IMR-90 (cell line): ENCODE measurements at regions not wholly inside any gene's neighbourhood (a gene's known extent, or its start where the extent isn't known, plus 50 kb on each side); places are given as distances from the start of the nearest gene placed in this dataset.
A peak's percentile ranks its signal among the peaks of the same experiment; 100 is the strongest.

ENCODE experiments used
- ATAC-seq: fragments of 200-7000 bp; cut with Tn5 transposase; 2 replicates; pipeline ENCODE4 v1.9.1; 2020; ENCODE audit warnings: low read depth, mild to moderate bottlenecking, moderate library complexity
- BruUV-seq: library from RNA; stranded (reverse); fragments of 400-500 nt; replicated peaks from 2 replicates; lab custom pipeline; 2021; lab: Mats Ljungman, UMichigan
- CTCF ChIA-PET: fragments of 300-600 bp; formaldehyde crosslinking; extraction: SDS; loops from one replicate; lab custom pipeline; 2021; ENCODE audit warnings: antibody characterized with exemption; lab: Yijun Ruan, JAX
- POLR2A ChIA-PET: fragments of 300-600 bp; sonication (Branson Sonifier 250); formaldehyde crosslinking; loops from one replicate; lab custom pipeline; 2022; ENCODE audit warnings: antibody characterized with exemption; ENCODE audit not compliant: unreplicated experiment; lab: Charles Lee
- DNase-seq: peaks from one replicate; pipeline ENCODE4 v3.0.0; 2013
- H2AFZ ChIP-seq: replicated peaks from 2 replicates; pipeline ENCODE3; 2013; ENCODE audit warnings: low read length, mild to moderate bottlenecking; ENCODE audit not compliant: poor library complexity
- H2AK5ac ChIP-seq: 2 replicates; pipeline ENCODE4 v1.6.1; 2013; ENCODE audit warnings: low read depth, low read length, inconsistent platforms
- H2AK9ac ChIP-seq: replicated peaks from 2 replicates; pipeline ENCODE3; 2013; ENCODE audit warnings: mild to moderate bottlenecking, low read depth, low read length, moderate library complexity; ENCODE audit not compliant: poor library complexity
- H2BK120ac ChIP-seq: 2 replicates; pipeline ENCODE4 v1.6.1; 2013; ENCODE audit warnings: low read depth, low read length, inconsistent platforms
- H2BK15ac ChIP-seq: 3 replicates; pipeline ENCODE4 v1.6.1; 2013; ENCODE audit warnings: low read depth, low read length, inconsistent platforms
- H2BK20ac ChIP-seq: 2 replicates; pipeline ENCODE4 v1.6.1; 2013; ENCODE audit warnings: low read depth, mild to moderate bottlenecking, inconsistent platforms, low read length, moderate library complexity
- H2BK5ac ChIP-seq: 2 replicates; pipeline ENCODE4 v1.6.1; 2013; ENCODE audit warnings: mild to moderate bottlenecking, low read depth, low read length, inconsistent platforms; ENCODE audit not compliant: poor library complexity, severe bottlenecking
- H3K14ac ChIP-seq: replicated peaks from 2 replicates; pipeline ENCODE4 v1.6.1; 2013; ENCODE audit warnings: low read depth, low read length, inconsistent platforms
- H3K18ac ChIP-seq: 2 replicates; pipeline ENCODE4 v1.6.1; 2013; ENCODE audit warnings: low read depth, low read length, control low read depth
- H3K23ac ChIP-seq: 2 replicates; pipeline ENCODE4 v1.6.1; 2013; ENCODE audit warnings: low read depth, low read length, inconsistent platforms
- H3K27ac ChIP-seq: 2 replicates; pipeline ENCODE4 v1.5.1; 2013; ENCODE audit warnings: mild to moderate bottlenecking, control low read depth, low read length; ENCODE audit not compliant: insufficient read depth
- H3K27me3 ChIP-seq: 2 replicates; pipeline ENCODE4 v1.6.1; 2013; ENCODE audit warnings: low read length; ENCODE audit not compliant: control insufficient read depth, insufficient read depth
- H3K36me3 ChIP-seq: 2 replicates; pipeline ENCODE4 v1.6.1; 2013; ENCODE audit warnings: low read length, mixed read lengths; ENCODE audit not compliant: control insufficient read depth, insufficient read depth
- H3K4ac ChIP-seq: 2 replicates; pipeline ENCODE4 v1.6.1; 2013; ENCODE audit warnings: low read depth, low read length, inconsistent platforms
- H3K4me1 ChIP-seq: 2 replicates; pipeline ENCODE4 v1.6.1; 2013; ENCODE audit warnings: low read length, mixed read lengths; ENCODE audit not compliant: control insufficient read depth, insufficient read depth
- H3K4me2 ChIP-seq: 2 replicates; pipeline ENCODE4 v1.6.1; 2013; ENCODE audit warnings: low read depth, mild to moderate bottlenecking, control low read depth, low read length, moderate library complexity
- H3K4me3 ChIP-seq: 2 replicates; pipeline ENCODE4 v1.5.1; 2013; ENCODE audit warnings: low read depth, mild to moderate bottlenecking, control low read depth, low read length, moderate library complexity; ENCODE audit not compliant: insufficient read depth
- H3K56ac ChIP-seq: 2 replicates; pipeline ENCODE4 v1.6.1; 2013; ENCODE audit warnings: low read length, inconsistent platforms; ENCODE audit not compliant: insufficient read depth; ENCODE audit errors: extremely low read depth
- H3K79me1 ChIP-seq, 2 experiments: 2 replicates each; pipeline ENCODE4 v1.6.1; 2013; ENCODE audit warnings: low read length in 2 of 2, inconsistent platforms in 1 of 2, low read depth in 1 of 2
- H3K9ac ChIP-seq: 2 replicates; pipeline ENCODE4 v1.6.1; 2013; ENCODE audit warnings: low read depth, low read length, control low read depth
- H3K9me1 ChIP-seq: 2 replicates; pipeline ENCODE4 v1.6.1; 2013; ENCODE audit warnings: low read length, inconsistent platforms; ENCODE audit not compliant: insufficient read depth
- H3K9me3 ChIP-seq: 2 replicates; pipeline ENCODE4 v1.6.1; 2013; ENCODE audit warnings: low read length; ENCODE audit not compliant: control insufficient read depth, insufficient read depth
- H4K20me1 ChIP-seq: 2 replicates; pipeline ENCODE4 v1.6.1; 2013; ENCODE audit warnings: low read length, inconsistent platforms; ENCODE audit not compliant: insufficient read depth
- H4K5ac ChIP-seq: 2 replicates; pipeline ENCODE4 v1.6.1; 2013; ENCODE audit warnings: mild to moderate bottlenecking, low read depth, low read length, control low read depth
- H4K8ac ChIP-seq, 2 experiments: 2 replicates each; pipeline ENCODE4 v1.6.1; 2013; ENCODE audit warnings: low read depth in 2 of 2, low read length in 2 of 2, control low read depth in 1 of 2, inconsistent platforms in 1 of 2
- H4K91ac ChIP-seq: 2 replicates; pipeline ENCODE4 v1.6.1; 2013; ENCODE audit warnings: low read depth, low read length, inconsistent platforms; ENCODE audit not compliant: insufficient read depth
- CEBPB ChIP-seq: IDR thresholded peaks from 2 replicates; pipeline ENCODE4 v1.6.1; 2012; ENCODE audit warnings: low read depth, low read length, improper control_type of control experiment
- RAD21 ChIP-seq: IDR thresholded peaks from 2 replicates; pipeline ENCODE4 v1.6.1; 2012; ENCODE audit warnings: low read length, improper control_type of control experiment
- WGBS, 2 experiments: methylation state at CpG; one replicate each; pipeline versions ENCODE4 v1.1.5 to v1.1.7; 2013; ENCODE audit warnings: missing lambda C conversion rate in 2 of 2; ENCODE audit not compliant: insufficient read length in 1 of 2; ENCODE audit errors: extremely low coverage in 2 of 2; 5-methylcytosine and 5-hydroxymethylcytosine counted together
- dilution Hi-C: fragments of 300-500 bp; cut with HindIII; formaldehyde crosslinking; loops from one replicate; pipeline ENCODE4 v1.14.3; 2018; ENCODE audit warnings: low sequenced_read_pairs; ENCODE audit not compliant: unreplicated experiment
- in situ Hi-C: fragments of 300-500 bp; cut with MboI; formaldehyde crosslinking; loops from 3 replicates; pipeline ENCODE4 v1.14.3; 2019; ENCODE audit warnings: low sequenced_read_pairs, inconsistent platforms, mixed read lengths
- intact Hi-C: fragments of 100-400 bp; cut with micrococcal nuclease; formaldehyde crosslinking; loops from 2 replicates; pipeline ENCODE4 v1.10.0; 2022

DNA sequence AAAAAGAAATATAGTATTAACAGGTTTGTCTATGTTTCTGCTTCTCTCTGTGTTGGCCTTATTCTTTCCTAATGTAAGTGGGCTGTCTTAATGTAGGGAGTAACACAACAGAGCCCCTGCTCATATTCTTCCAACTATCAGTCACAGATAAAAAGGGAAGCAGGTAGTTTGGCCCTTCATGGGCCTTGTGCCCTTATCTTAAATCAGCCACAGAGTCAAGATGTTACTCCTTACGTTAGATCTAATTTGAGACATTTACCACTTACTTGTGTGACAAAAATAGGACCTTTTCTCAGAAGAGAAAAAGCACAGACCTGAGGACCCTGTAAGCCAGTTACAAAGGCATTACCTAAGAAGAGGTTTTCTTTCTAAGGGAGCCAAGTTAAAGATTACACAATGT is 589.0 kb downstream of the GRXCR1 start:
- Histone ChIP-seq H2AK9ac (no peak overlapping the region), H3K9ac (no peak overlapping the region), H4K8ac (no peak overlapping the region), H4K20me1 (no peaks in the 10 kb centered on the region), H2AFZ (no peak overlapping the region), H2BK15ac (no peak overlapping the region), H3K4me1 (no peaks in the 10 kb centered on the region), H3K4me2 (no peak overlapping the region), H2BK20ac (no peak overlapping the region), H3K79me1 (no peaks in the 10 kb centered on the region), H3K27ac (no peak overlapping the region), H3K23ac (no peak overlapping the region), H3K9me1 (no peaks in the 10 kb centered on the region), H3K4ac (no peak overlapping the region), H2AK5ac (no peak overlapping the region), H4K91ac (no peak overlapping the region), H2BK5ac (no peak overlapping the region), H2BK120ac (no peak overlapping the region), H3K56ac (no peak overlapping the region), H3K9me3 (peaks cover 2% of the 10 kb centered on the region; the same call in 1 of the 2 replicates), H3K18ac (no peak overlapping the region), H3K14ac (no peak overlapping the region), H3K4me3 (no peak overlapping the region), H3K27me3 (no peaks in the 10 kb centered on the region), H4K5ac (no peak overlapping the region), H3K36me3 (no peaks in the 10 kb centered on the region)
- in situ Hi-C loops, result no loop called here
- DNase-seq, result no peak
- dilution Hi-C loops, result no loop called here
- no TSS peak for BruUV-seq
- no CpG with 5 or more reads among the region's 1 CpG for WGBS, 2 experiments
- no peak for ATAC-seq
- intact Hi-C loops, result no loop called here
- CTCF ChIA-PET, result no interaction called here
- TF ChIP-seq RAD21 (no peak), CEBPB (0 out of 2 replicates have a peak, but pooled peaks have one; percentile 4)
- POLR2A ChIA-PET, result no interaction called here
